DND-41 (cell line): ENCODE measurements at regions not wholly inside any gene's neighbourhood (a gene's known extent, or its start where the extent isn't known, plus 50 kb on each side); places are given as distances from the start of the nearest gene placed in this dataset.

Experiments
- ATAC-seq: fragments of 200-7000 bp; cut with Tn5 transposase; 3 replicates; pipeline ENCODE4 v1.9.1; 2021; ENCODE audit warnings: low read depth; ENCODE audit not compliant: insufficient read depth
- DNase-seq: peaks from one replicate; pipeline ENCODE4 v3.0.0-alpha.2; 2020
- H2AFZ ChIP-seq: 2 replicates; pipeline ENCODE4 v1.6.0; 2012; ENCODE audit warnings: low read depth, low read length
- H3K27ac ChIP-seq: 2 replicates; pipeline ENCODE4 v1.5.1; 2012; ENCODE audit warnings: low read length, inconsistent platforms
- H3K27me3 ChIP-seq: fragments of 200-600 bp; sonication (generic); 2 replicates; pipeline ENCODE4 v1.6.0; 2012; ENCODE audit warnings: low read length, mild to moderate bottlenecking, inconsistent platforms; ENCODE audit not compliant: insufficient read depth, poor library complexity
- H3K36me3 ChIP-seq: 2 replicates; pipeline ENCODE4 v1.5.1; 2012; ENCODE audit warnings: low read length, inconsistent platforms; ENCODE audit not compliant: insufficient read depth
- H3K4me1 ChIP-seq: 2 replicates; pipeline ENCODE4 v1.5.1; 2012; ENCODE audit warnings: mild to moderate bottlenecking, low read length; ENCODE audit not compliant: insufficient read depth
- H3K4me2 ChIP-seq: 2 replicates; pipeline ENCODE4 v1.6.0; 2012; ENCODE audit warnings: mild to moderate bottlenecking, moderate library complexity, low read length, inconsistent platforms; ENCODE audit not compliant: insufficient read depth
- H3K4me3 ChIP-seq, 2 experiments: fragments of 200-600 bp in 1 of 2; shearing (Covaris generic) in 1 of 2; 2 replicates each; pipeline ENCODE4 v1.5.1; 2012 to 2016; ENCODE audit warnings: inconsistent platforms in 2 of 2, low read length in 2 of 2, mild to moderate bottlenecking in 2 of 2, low read depth in 1 of 2, moderate library complexity in 1 of 2
- H3K79me2 ChIP-seq: 2 replicates; pipeline ENCODE4 v1.6.0; 2012; ENCODE audit warnings: low read length, inconsistent platforms; ENCODE audit not compliant: insufficient read depth
- H3K9ac ChIP-seq: 2 replicates; pipeline ENCODE4 v1.6.0; 2012; ENCODE audit warnings: low read depth, mild to moderate bottlenecking, inconsistent platforms, low read length, moderate library complexity
- H3K9me3 ChIP-seq: 2 replicates; pipeline ENCODE4 v1.5.1; 2012; ENCODE audit warnings: low read length, moderate library complexity, mild to moderate bottlenecking, inconsistent platforms; ENCODE audit not compliant: insufficient read depth, severe bottlenecking
- H4K20me1 ChIP-seq: 2 replicates; pipeline ENCODE4 v1.6.0; 2012; ENCODE audit warnings: low read length; ENCODE audit not compliant: insufficient read depth
- EZH2 ChIP-seq: IDR thresholded peaks from 3 replicates; pipeline ENCODE4 v1.6.1; 2012; ENCODE audit warnings: borderline replicate concordance, low read depth, mild to moderate bottlenecking, moderate library complexity, low read length, inconsistent platforms; ENCODE audit not compliant: severe bottlenecking
- TF ChIP-seq, protein P1 (sequence below): IDR thresholded peaks from 2 replicates; pipeline ENCODE4 v1.5.1; 2012; ENCODE audit warnings: borderline replicate concordance, low read length, moderate library complexity, mild to moderate bottlenecking; ENCODE audit not compliant: poor library complexity, severe bottlenecking; ENCODE audit errors: extremely low read depth

DNA sequence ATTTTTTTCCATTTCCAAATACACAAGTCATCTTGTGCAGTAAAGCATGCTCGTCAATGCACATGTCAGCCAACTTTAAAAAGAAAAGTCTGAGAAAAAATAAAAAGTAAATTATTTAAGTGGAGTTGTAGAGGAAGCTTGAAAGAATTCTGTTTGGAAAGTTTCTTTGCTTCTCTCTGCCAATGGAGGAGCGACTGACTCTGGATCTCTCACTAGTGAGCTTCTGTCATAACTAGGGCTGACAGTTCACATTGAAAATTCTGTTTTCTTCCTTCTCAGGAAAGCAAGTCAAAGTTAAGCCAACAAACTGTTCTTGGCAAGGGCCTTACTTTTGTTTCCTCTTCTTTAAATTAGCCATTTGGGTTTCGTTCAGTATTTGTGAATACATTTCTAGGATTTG, 298.2 kb downstream of the POU4F1 start:
- TF ChIP-seq, protein P1, sequence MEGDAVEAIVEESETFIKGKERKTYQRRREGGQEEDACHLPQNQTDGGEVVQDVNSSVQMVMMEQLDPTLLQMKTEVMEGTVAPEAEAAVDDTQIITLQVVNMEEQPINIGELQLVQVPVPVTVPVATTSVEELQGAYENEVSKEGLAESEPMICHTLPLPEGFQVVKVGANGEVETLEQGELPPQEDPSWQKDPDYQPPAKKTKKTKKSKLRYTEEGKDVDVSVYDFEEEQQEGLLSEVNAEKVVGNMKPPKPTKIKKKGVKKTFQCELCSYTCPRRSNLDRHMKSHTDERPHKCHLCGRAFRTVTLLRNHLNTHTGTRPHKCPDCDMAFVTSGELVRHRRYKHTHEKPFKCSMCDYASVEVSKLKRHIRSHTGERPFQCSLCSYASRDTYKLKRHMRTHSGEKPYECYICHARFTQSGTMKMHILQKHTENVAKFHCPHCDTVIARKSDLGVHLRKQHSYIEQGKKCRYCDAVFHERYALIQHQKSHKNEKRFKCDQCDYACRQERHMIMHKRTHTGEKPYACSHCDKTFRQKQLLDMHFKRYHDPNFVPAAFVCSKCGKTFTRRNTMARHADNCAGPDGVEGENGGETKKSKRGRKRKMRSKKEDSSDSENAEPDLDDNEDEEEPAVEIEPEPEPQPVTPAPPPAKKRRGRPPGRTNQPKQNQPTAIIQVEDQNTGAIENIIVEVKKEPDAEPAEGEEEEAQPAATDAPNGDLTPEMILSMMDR = no peak
- TF ChIP-seq EZH2 = no peak

DNA sequence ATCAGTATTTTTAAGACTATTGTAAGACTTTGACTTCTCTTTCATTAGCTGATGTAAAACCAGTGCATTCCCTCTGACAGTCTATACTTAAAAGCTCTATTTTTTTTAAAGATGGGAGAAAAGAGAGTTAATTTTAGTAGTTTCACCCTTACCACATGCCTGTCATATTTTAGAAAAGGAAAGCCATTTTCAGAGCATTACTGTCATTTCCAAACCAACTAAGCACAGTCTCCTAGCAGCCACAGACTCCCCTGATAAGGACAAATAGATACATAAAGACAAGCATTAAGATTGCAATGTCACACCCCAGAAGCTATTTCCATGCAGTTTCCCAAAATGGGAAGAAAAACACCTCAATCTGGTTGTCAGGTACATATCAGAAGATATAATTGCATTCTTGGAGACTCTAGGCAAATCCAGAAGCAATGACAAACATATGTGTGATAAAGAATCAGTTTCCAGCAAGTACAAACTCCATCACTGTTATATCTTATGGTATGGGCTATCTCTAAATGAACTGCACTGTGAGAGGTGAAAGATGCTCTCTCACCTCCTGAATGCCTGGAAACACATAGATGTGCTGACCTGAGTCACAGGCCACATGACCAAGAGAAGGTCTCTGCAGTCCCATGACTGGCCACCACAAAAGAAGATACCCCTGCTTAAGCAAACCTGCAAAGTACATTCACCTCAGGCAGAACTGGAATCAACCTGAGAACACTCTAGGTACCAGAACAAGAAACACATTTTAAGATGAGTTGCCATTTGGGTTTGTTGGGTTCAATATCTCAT, 303.3 kb downstream of the POU4F1 start:
- no peak overlapping the region for H2AFZ ChIP-seq
- H4K20me1 ChIP-seq = no peaks in the 10 kb centered on the region
- no peaks in the 10 kb centered on the region for H3K9me3 ChIP-seq
- no peak overlapping the region for H3K9ac ChIP-seq
- H3K27me3 ChIP-seq = no peaks in the 10 kb centered on the region
- no peaks in the 10 kb centered on the region for H3K36me3 ChIP-seq
- DNase-seq = no peak
- H3K4me3 ChIP-seq = no peak overlapping the region
- H3K4me2 ChIP-seq = no peak overlapping the region
- H3K27ac ChIP-seq = no peak overlapping the region
- no peaks in the 10 kb centered on the region for H3K79me2 ChIP-seq
- ATAC-seq = no peak
- H3K4me1 ChIP-seq = no peaks in the 10 kb centered on the region
- TF ChIP-seq, protein P1 = no peak
- TF ChIP-seq EZH2 = no peak

More for the DNA sequence above, 298.2 kb downstream of the POU4F1 start:
- H3K27me3 ChIP-seq = no peaks in the 10 kb centered on the region
- no peaks in the 10 kb centered on the region for H4K20me1 ChIP-seq
- ATAC-seq = no peak
- no peaks in the 10 kb centered on the region for H3K79me2 ChIP-seq
- no peaks in the 10 kb centered on the region for H3K36me3 ChIP-seq
- no peak overlapping the region for H2AFZ ChIP-seq
- no peak overlapping the region for H3K9ac ChIP-seq
- no peak overlapping the region for H3K27ac ChIP-seq
- H3K4me3 ChIP-seq = no peak overlapping the region
- H3K4me2 ChIP-seq = no peak overlapping the region
- DNase-seq = no peak
- H3K9me3 ChIP-seq = no peaks in the 10 kb centered on the region
- no peaks in the 10 kb centered on the region for H3K4me1 ChIP-seq

DNA sequence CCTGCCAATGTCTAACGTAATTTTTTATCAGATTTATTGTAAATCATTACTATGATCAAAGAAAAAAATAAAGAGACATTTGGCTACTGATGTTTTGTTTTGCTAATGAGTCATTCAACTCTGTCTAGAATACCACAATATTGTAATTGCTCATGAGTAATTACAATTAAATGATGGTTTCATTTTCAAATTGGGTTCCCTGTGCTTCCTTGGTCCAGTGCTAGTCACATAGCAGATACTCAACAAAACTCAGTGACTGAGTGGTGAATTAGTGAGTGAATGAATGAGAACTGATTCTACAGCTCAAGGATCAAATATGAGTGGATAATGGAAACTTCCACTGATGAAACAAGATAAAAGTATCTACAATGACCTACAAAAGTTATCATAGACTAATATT, 304.7 kb downstream of the POU4F1 start:
- Histone ChIP-seq H4K20me1 (no peaks in the 10 kb centered on the region), H3K9ac (no peak overlapping the region), H3K4me3 (no peak overlapping the region), H3K27ac (no peak overlapping the region), H3K79me2 (no peaks in the 10 kb centered on the region), H3K27me3 (no peaks in the 10 kb centered on the region), H3K4me1 (no peaks in the 10 kb centered on the region), H3K36me3 (no peaks in the 10 kb centered on the region), H3K9me3 (no peaks in the 10 kb centered on the region), H3K4me2 (no peak overlapping the region), H2AFZ (no peak overlapping the region)
- DNase-seq = no peak
- ATAC-seq = no peak
- no peak for TF ChIP-seq EZH2
- TF ChIP-seq, protein P1 = no peak

DNA sequence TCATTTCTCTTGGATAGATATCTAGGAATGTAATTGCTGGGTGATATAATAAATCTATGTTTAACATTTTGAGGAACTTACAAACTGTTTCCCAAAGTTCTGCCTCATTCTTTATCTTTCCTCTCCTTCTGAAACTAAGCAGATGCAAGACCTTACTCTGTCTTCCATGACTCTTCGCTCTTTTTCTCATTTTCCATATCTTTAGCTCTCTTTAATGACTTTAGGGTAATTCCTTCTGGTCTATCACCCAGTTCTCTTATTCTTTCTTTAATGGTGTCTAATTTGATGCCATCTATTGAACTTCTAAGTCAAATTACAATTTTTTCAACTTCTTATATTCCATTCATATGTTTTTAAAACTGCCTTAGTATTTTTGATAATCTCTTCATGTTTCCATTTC, 316.6 kb downstream of the POU4F1 start:
- no peaks in the 10 kb centered on the region for H3K36me3 ChIP-seq
- ATAC-seq (no peak), DNase-seq (no peak)
- H3K9me3 ChIP-seq = peaks cover 4% of the 10 kb centered on the region
- H3K27me3 ChIP-seq = no peaks in the 10 kb centered on the region
- H3K4me1 ChIP-seq = no peaks in the 10 kb centered on the region
- H2AFZ ChIP-seq = no peak overlapping the region
- TF ChIP-seq, protein P1 = no peak
- TF ChIP-seq EZH2 = no peak
- no peaks in the 10 kb centered on the region for H4K20me1 ChIP-seq
- H3K9ac ChIP-seq = no peak overlapping the region
- H3K4me2 ChIP-seq = no peak overlapping the region
- no peak overlapping the region for H3K4me3 ChIP-seq
- no peaks in the 10 kb centered on the region for H3K79me2 ChIP-seq
- no peak overlapping the region for H3K27ac ChIP-seq
